IMR-90 (cell line): ENCODE measurements at regions not wholly inside any gene's neighbourhood (a gene's known extent, or its start where the extent isn't known, plus 50 kb on each side); places are given as distances from the start of the nearest gene placed in this dataset.
"Not testable (repeated sequence)": the region's sequence is repeated elsewhere in the genome, so short reads cannot be mapped to it uniquely, and the experiment has no call there.

Experiments used
- ATAC-seq: fragments of 200-7000 bp; cut with Tn5 transposase; 2 replicates; pipeline ENCODE4 v1.9.1; 2020; ENCODE audit warnings: low read depth, mild to moderate bottlenecking, moderate library complexity
- BruUV-seq: library from RNA; stranded (reverse); fragments of 400-500 nt; replicated peaks from 2 replicates; lab custom pipeline; 2021; lab: Mats Ljungman, UMichigan
- CTCF ChIA-PET: fragments of 300-600 bp; formaldehyde crosslinking; extraction: SDS; loops from one replicate; lab custom pipeline; 2021; ENCODE audit warnings: antibody characterized with exemption; lab: Yijun Ruan, JAX
- POLR2A ChIA-PET: fragments of 300-600 bp; sonication (Branson Sonifier 250); formaldehyde crosslinking; loops from one replicate; lab custom pipeline; 2022; ENCODE audit warnings: antibody characterized with exemption; ENCODE audit not compliant: unreplicated experiment; lab: Charles Lee
- DNase-seq: peaks from one replicate; pipeline ENCODE4 v3.0.0; 2013
- H2AFZ ChIP-seq: replicated peaks from 2 replicates; pipeline ENCODE3; 2013; ENCODE audit warnings: low read length, mild to moderate bottlenecking; ENCODE audit not compliant: poor library complexity
- H2AK5ac ChIP-seq: 2 replicates; pipeline ENCODE4 v1.6.1; 2013; ENCODE audit warnings: low read depth, low read length, inconsistent platforms
- H2AK9ac ChIP-seq: replicated peaks from 2 replicates; pipeline ENCODE3; 2013; ENCODE audit warnings: mild to moderate bottlenecking, low read depth, low read length, moderate library complexity; ENCODE audit not compliant: poor library complexity
- H2BK120ac ChIP-seq: 2 replicates; pipeline ENCODE4 v1.6.1; 2013; ENCODE audit warnings: low read depth, low read length, inconsistent platforms
- H2BK15ac ChIP-seq: 3 replicates; pipeline ENCODE4 v1.6.1; 2013; ENCODE audit warnings: low read depth, low read length, inconsistent platforms
- H2BK20ac ChIP-seq: 2 replicates; pipeline ENCODE4 v1.6.1; 2013; ENCODE audit warnings: low read depth, mild to moderate bottlenecking, inconsistent platforms, low read length, moderate library complexity
- H2BK5ac ChIP-seq: 2 replicates; pipeline ENCODE4 v1.6.1; 2013; ENCODE audit warnings: mild to moderate bottlenecking, low read depth, low read length, inconsistent platforms; ENCODE audit not compliant: poor library complexity, severe bottlenecking
- H3K14ac ChIP-seq: replicated peaks from 2 replicates; pipeline ENCODE4 v1.6.1; 2013; ENCODE audit warnings: low read depth, low read length, inconsistent platforms
- H3K18ac ChIP-seq: 2 replicates; pipeline ENCODE4 v1.6.1; 2013; ENCODE audit warnings: low read depth, low read length, control low read depth
- H3K23ac ChIP-seq: 2 replicates; pipeline ENCODE4 v1.6.1; 2013; ENCODE audit warnings: low read depth, low read length, inconsistent platforms
- H3K27ac ChIP-seq: 2 replicates; pipeline ENCODE4 v1.5.1; 2013; ENCODE audit warnings: mild to moderate bottlenecking, control low read depth, low read length; ENCODE audit not compliant: insufficient read depth
- H3K27me3 ChIP-seq: 2 replicates; pipeline ENCODE4 v1.6.1; 2013; ENCODE audit warnings: low read length; ENCODE audit not compliant: control insufficient read depth, insufficient read depth
- H3K36me3 ChIP-seq: 2 replicates; pipeline ENCODE4 v1.6.1; 2013; ENCODE audit warnings: low read length, mixed read lengths; ENCODE audit not compliant: control insufficient read depth, insufficient read depth
- H3K4ac ChIP-seq: 2 replicates; pipeline ENCODE4 v1.6.1; 2013; ENCODE audit warnings: low read depth, low read length, inconsistent platforms
- H3K4me1 ChIP-seq: 2 replicates; pipeline ENCODE4 v1.6.1; 2013; ENCODE audit warnings: low read length, mixed read lengths; ENCODE audit not compliant: control insufficient read depth, insufficient read depth
- H3K4me2 ChIP-seq: 2 replicates; pipeline ENCODE4 v1.6.1; 2013; ENCODE audit warnings: low read depth, mild to moderate bottlenecking, control low read depth, low read length, moderate library complexity
- H3K4me3 ChIP-seq: 2 replicates; pipeline ENCODE4 v1.5.1; 2013; ENCODE audit warnings: low read depth, mild to moderate bottlenecking, control low read depth, low read length, moderate library complexity; ENCODE audit not compliant: insufficient read depth
- H3K56ac ChIP-seq: 2 replicates; pipeline ENCODE4 v1.6.1; 2013; ENCODE audit warnings: low read length, inconsistent platforms; ENCODE audit not compliant: insufficient read depth; ENCODE audit errors: extremely low read depth
- H3K79me1 ChIP-seq, 2 experiments: 2 replicates each; pipeline ENCODE4 v1.6.1; 2013; ENCODE audit warnings: low read length in 2 of 2, inconsistent platforms in 1 of 2, low read depth in 1 of 2
- H3K9ac ChIP-seq: 2 replicates; pipeline ENCODE4 v1.6.1; 2013; ENCODE audit warnings: low read depth, low read length, control low read depth
- H3K9me1 ChIP-seq: 2 replicates; pipeline ENCODE4 v1.6.1; 2013; ENCODE audit warnings: low read length, inconsistent platforms; ENCODE audit not compliant: insufficient read depth
- H3K9me3 ChIP-seq: 2 replicates; pipeline ENCODE4 v1.6.1; 2013; ENCODE audit warnings: low read length; ENCODE audit not compliant: control insufficient read depth, insufficient read depth
- H4K20me1 ChIP-seq: 2 replicates; pipeline ENCODE4 v1.6.1; 2013; ENCODE audit warnings: low read length, inconsistent platforms; ENCODE audit not compliant: insufficient read depth
- H4K5ac ChIP-seq: 2 replicates; pipeline ENCODE4 v1.6.1; 2013; ENCODE audit warnings: mild to moderate bottlenecking, low read depth, low read length, control low read depth
- H4K8ac ChIP-seq, 2 experiments: 2 replicates each; pipeline ENCODE4 v1.6.1; 2013; ENCODE audit warnings: low read depth in 2 of 2, low read length in 2 of 2, control low read depth in 1 of 2, inconsistent platforms in 1 of 2
- H4K91ac ChIP-seq: 2 replicates; pipeline ENCODE4 v1.6.1; 2013; ENCODE audit warnings: low read depth, low read length, inconsistent platforms; ENCODE audit not compliant: insufficient read depth
- WGBS, 2 experiments: methylation state at CpG; one replicate each; pipeline versions ENCODE4 v1.1.5 to v1.1.7; 2013; ENCODE audit warnings: missing lambda C conversion rate in 2 of 2; ENCODE audit not compliant: insufficient read length in 1 of 2; ENCODE audit errors: extremely low coverage in 2 of 2; 5-methylcytosine and 5-hydroxymethylcytosine counted together
- dilution Hi-C: fragments of 300-500 bp; cut with HindIII; formaldehyde crosslinking; loops from one replicate; pipeline ENCODE4 v1.14.3; 2018; ENCODE audit warnings: low sequenced_read_pairs; ENCODE audit not compliant: unreplicated experiment
- in situ Hi-C: fragments of 300-500 bp; cut with MboI; formaldehyde crosslinking; loops from 3 replicates; pipeline ENCODE4 v1.14.3; 2019; ENCODE audit warnings: low sequenced_read_pairs, inconsistent platforms, mixed read lengths
- intact Hi-C: fragments of 100-400 bp; cut with micrococcal nuclease; formaldehyde crosslinking; loops from 2 replicates; pipeline ENCODE4 v1.10.0; 2022

DNA sequence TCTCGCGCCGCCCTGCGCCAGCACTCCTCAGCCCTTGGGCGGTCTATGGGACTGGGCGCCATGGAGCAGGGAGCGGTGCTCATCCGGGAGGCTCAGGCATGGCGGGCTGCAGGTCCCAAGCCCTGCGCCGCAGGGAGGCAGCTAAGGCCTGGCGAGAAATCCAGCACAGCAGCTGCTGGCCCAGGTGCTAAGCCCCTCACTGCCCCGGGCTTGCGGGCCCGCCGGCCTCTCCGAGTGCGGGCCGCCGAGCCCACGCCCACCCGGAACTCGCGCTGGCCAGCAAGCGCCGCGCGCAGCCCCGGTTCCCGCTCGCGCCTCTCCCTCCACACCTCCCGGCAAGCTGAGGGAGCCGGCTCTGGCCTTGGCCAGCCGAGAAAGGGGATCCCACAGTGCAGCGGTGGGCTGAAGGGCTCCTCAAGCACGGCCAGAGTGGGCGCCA lies 1517.2 kb downstream of the GRIK2 start:
- H4K20me1 ChIP-seq, dilution Hi-C loops, H3K9me3 ChIP-seq, H3K4me2 ChIP-seq, H3K27ac ChIP-seq, H3K18ac ChIP-seq, H3K4me1 ChIP-seq, DNase-seq, H4K91ac ChIP-seq, H2BK120ac ChIP-seq, intact Hi-C loops, H2AFZ ChIP-seq, H3K4ac ChIP-seq, H2BK20ac ChIP-seq, H4K5ac ChIP-seq, H3K14ac ChIP-seq, H3K56ac ChIP-seq, H2BK15ac ChIP-seq, H3K9ac ChIP-seq, CTCF ChIA-PET, ATAC-seq, H2BK5ac ChIP-seq, H3K79me1 ChIP-seq, H3K36me3 ChIP-seq, H2AK5ac ChIP-seq, H4K8ac ChIP-seq, POLR2A ChIA-PET, H2AK9ac ChIP-seq, in situ Hi-C loops, H3K27me3 ChIP-seq, H3K4me3 ChIP-seq, H3K23ac ChIP-seq, BruUV-seq, H3K9me1 ChIP-seq: not testable (repeated sequence)
- WGBS, 2 experiments: 88% methylated on average over 13 of the region's 38 CpGs; no CpG with 5 or more reads in 1 of the 2 experiments
